PFSK-1 (cell line): ENCODE measurements at regions not wholly inside any gene's neighbourhood (a gene's known extent, or its start where the extent isn't known, plus 50 kb on each side); places are given as distances from the start of the nearest gene placed in this dataset.

Experiments used
- POLR2AphosphoS5 ChIP-seq: IDR thresholded peaks from 2 replicates; pipeline ENCODE4 v1.6.1; 2012; ENCODE audit warnings: low read depth, mild to moderate bottlenecking, control low read depth, low read length, moderate library complexity
- REST ChIP-seq, 2 experiments: IDR thresholded peaks; 2 replicates each; pipeline versions ENCODE4 v1.6.1 to v1.8.0; 2011 to 2012; ENCODE audit warnings: low read depth in 2 of 2, low read length in 2 of 2, control low read depth in 1 of 2, inconsistent platforms in 1 of 2, mild to moderate bottlenecking in 1 of 2, moderate library complexity in 1 of 2; ENCODE audit not compliant: insufficient read depth in 1 of 2
- SIN3A ChIP-seq: IDR thresholded peaks from 2 replicates; pipeline ENCODE4 v1.6.1; 2012; ENCODE audit warnings: mild to moderate bottlenecking, low read length, moderate library complexity, borderline replicate concordance; ENCODE audit not compliant: insufficient read depth

- TF ChIP-seq POLR2AphosphoS5 = no peak
- no peak for TF ChIP-seq SIN3A
- no peak for TF ChIP-seq REST (IDR thresholded peaks at IDR 0.05; ENCODE audit: insufficient read depth in 1 of 2, low read depth in 2 of 2, low read length in 2 of 2)
Observed at GRCh38 chr1:67571901-67572593, 113.0 kb upstream of the GADD45A start.
